ENCODE measurements at regions not wholly inside any gene's neighbourhood (a gene's known extent, or its start where the extent isn't known, plus 50 kb on each side); places are given as distances from the start of the nearest gene placed in this dataset.

DNA sequence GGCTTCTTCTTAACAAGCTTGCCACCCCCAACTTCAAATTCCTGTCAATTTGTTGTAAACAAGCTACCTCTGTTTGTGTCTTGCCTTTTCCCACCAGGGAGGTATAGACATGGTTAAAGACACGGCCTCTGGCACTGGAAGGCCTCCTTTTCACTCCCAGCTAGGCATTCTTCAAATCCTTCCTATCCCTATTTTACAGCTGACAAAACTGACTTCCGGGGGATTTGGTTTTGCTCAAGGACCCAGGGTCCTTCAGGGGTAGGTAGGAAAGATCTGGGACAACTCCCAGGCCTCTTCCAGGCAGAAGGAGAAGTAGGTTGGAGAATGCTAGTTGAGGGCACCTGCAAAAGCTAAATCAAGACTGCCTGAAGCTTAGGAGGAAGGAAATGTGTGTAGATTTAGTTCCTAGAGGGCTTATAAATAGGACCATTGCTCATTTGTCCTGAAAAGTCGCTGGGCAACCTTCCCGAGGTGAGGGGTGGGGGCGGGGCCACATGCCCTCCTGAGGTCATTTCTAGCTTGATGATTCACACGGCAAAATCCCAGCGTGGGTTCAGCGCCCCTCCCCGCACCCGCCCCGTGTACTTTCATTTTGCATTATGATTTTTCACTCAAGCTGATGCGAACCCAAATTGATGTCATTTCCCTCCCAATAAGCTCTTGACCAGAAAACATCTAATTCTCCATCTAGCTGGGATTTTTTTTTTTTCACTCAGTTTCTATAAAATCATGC lies 365.5 kb downstream of the SHQ1 start:
- H3K4me3 ChIP-seq (replicated peaks; ENCODE audit: low read depth, low read length) = peak overlapping the region; percentile 36
- peak; percentile 78 for DNase-seq (ENCODE audit: low read depth)
- TF ChIP-seq CTCF (IDR thresholded peaks at IDR 0.05; ENCODE audit: low read length, missing control alignments) = no peak

DNA sequence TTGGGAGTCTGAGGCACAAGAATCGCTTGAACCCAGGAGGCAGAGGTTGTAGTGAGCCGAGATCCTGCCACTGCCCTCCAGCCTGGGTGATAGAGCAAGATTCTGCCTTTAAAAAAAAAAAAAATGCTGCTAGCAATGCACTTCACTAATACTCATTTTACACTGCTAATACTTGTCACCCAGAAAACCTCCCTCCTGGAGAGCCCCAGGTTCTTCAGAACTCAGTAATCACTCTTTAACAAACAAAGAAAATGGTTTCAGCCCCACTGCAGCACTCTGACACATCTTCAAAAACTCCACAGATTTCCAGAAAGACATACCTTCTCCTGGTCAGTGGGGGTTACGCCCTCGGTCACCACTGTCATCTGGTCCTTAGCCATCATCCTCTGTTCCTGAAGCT lies 366.7 kb downstream of the SHQ1 start:
- no peak for DNase-seq (ENCODE audit: low read depth)
- H3K4me3 ChIP-seq (replicated peaks; ENCODE audit: low read depth, low read length) = no peak overlapping the region

DNA sequence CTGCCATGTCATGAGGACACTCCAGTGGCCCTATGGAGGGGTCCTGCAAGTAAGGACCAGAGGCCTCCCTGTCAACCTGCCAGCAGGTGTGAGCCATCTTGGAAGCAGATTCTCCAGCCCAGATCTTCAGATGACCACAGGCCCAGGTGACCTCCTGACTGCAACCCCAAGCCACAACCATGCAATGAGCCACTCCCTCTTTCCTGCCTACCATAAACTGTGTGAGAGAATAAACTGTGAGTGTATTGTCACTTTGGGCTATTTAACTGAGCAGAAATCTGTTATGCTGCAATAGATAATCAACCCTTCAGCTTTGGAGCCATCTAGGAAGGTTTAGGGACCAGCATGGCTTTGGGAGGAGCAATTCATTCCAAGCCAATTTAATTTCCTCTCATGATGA lies 367.9 kb downstream of the SHQ1 start:
- TF ChIP-seq CTCF (IDR thresholded peaks at IDR 0.05; ENCODE audit: low read length, missing control alignments) = no peak
- DNase-seq (ENCODE audit: low read depth) = no peak
- H3K4me3 ChIP-seq (replicated peaks; ENCODE audit: low read depth, low read length) = no peak overlapping the region

More for the DNA sequence above, 366.7 kb downstream of the SHQ1 start:
- TF ChIP-seq CTCF (IDR thresholded peaks at IDR 0.05; ENCODE audit: low read length, missing control alignments) = no peak

GRCh38 chr3:72479651-72480215 lies 368.5 kb downstream of the SHQ1 start:
- no peak for TF ChIP-seq CTCF (IDR thresholded peaks at IDR 0.05; ENCODE audit: low read length, missing control alignments)
- DNase-seq (ENCODE audit: low read depth) = no peak
- no peak overlapping the region for H3K4me3 ChIP-seq (replicated peaks; ENCODE audit: low read depth, low read length)

GRCh38 chr3:72476139-72476483 lies 372.1 kb downstream of the SHQ1 start:
- no peak for DNase-seq (ENCODE audit: low read depth)
- no peak overlapping the region for H3K4me3 ChIP-seq (replicated peaks; ENCODE audit: low read depth, low read length)
- no peak for TF ChIP-seq CTCF (IDR thresholded peaks at IDR 0.05; ENCODE audit: low read length, missing control alignments)

- no peak for TF ChIP-seq CTCF (IDR thresholded peaks at IDR 0.05; ENCODE audit: low read length, missing control alignments)
- DNase-seq (ENCODE audit: low read depth) = no peak
- H3K4me3 ChIP-seq (replicated peaks; ENCODE audit: low read depth, low read length) = no peak overlapping the region
These were observed 372.7 kb downstream of the SHQ1 start for GRCh38 chr3:72475258-72476138.

Measured in fibroblast of pulmonary artery (primary cell).